Caco-2 (cell line): ENCODE measurements at regions not wholly inside any gene's neighbourhood (a gene's known extent, or its start where the extent isn't known, plus 50 kb on each side); places are given as distances from the start of the nearest gene placed in this dataset.

Experiments used
- BruUV-seq: library from RNA; stranded (reverse); fragments of 400-500 nt; replicated peaks from 2 replicates; lab custom pipeline; 2021; lab: Mats Ljungman, UMichigan
- CTCF ChIA-PET: fragments of 300-600 bp; sonication (Branson Sonifier 250); formaldehyde crosslinking; loops from one replicate; lab custom pipeline; 2022; ENCODE audit warnings: antibody characterized with exemption; lab: Charles Lee
- POLR2A ChIA-PET: fragments of 300-600 bp; sonication (Branson Sonifier 250); formaldehyde crosslinking; loops from one replicate; lab custom pipeline; 2022; ENCODE audit warnings: antibody characterized with exemption; lab: Charles Lee
- DNase-seq, 2 experiments: peaks; one replicate each; pipeline versions ENCODE4 v3.0.0 to v3.0.0-alpha.2; 2020 to 2022
- H3K27me3 ChIP-seq: replicated peaks from 2 replicates; pipeline ENCODE4 v1.6.0; 2011; ENCODE audit warnings: low read length; ENCODE audit not compliant: control insufficient read depth, insufficient read depth
- H3K36me3 ChIP-seq: 2 replicates; pipeline ENCODE4 v1.5.1; 2011; ENCODE audit warnings: low read length; ENCODE audit not compliant: control insufficient read depth, insufficient read depth
- H3K4me1 ChIP-seq: fragments of 250-450 bp; sonication (Bioruptor Pico); 2 replicates; pipeline ENCODE4 v1.5.1; 2020; ENCODE audit warnings: mild to moderate bottlenecking
- H3K4me3 ChIP-seq: 2 replicates; pipeline ENCODE4 v1.5.1; 2011; ENCODE audit warnings: low read depth, mild to moderate bottlenecking, control low read depth, low read length
- H3K9me3 ChIP-seq: fragments of 250-450 bp; sonication (Bioruptor Pico); 2 replicates; pipeline ENCODE4 v1.5.1; 2020; ENCODE audit warnings: mild to moderate bottlenecking, moderate library complexity
- H3K27ac Mint-ChIP-seq: one replicate; pipeline ENCODE4 v1.8.0; 2022; ENCODE audit warnings: mixed read lengths; ENCODE audit not compliant: unreplicated experiment
- H3K27me3 Mint-ChIP-seq: one replicate; pipeline ENCODE4 v1.8.0; 2022; ENCODE audit warnings: mixed read lengths; ENCODE audit not compliant: insufficient read depth, unreplicated experiment
- H3K36me3 Mint-ChIP-seq: one replicate; pipeline ENCODE4 v1.8.0; 2022; ENCODE audit warnings: mild to moderate bottlenecking, mixed read lengths; ENCODE audit not compliant: insufficient read depth, unreplicated experiment
- H3K4me1 Mint-ChIP-seq: one replicate; pipeline ENCODE4 v1.8.0; 2022; ENCODE audit warnings: low read depth, mixed read lengths; ENCODE audit not compliant: unreplicated experiment
- H3K4me3 Mint-ChIP-seq: one replicate; pipeline ENCODE4 v1.8.0; 2022; ENCODE audit warnings: mild to moderate bottlenecking, moderate library complexity, mixed read lengths; ENCODE audit not compliant: unreplicated experiment
- H3K9me3 Mint-ChIP-seq: one replicate; pipeline ENCODE4 v1.8.0; 2022; ENCODE audit warnings: mixed read lengths; ENCODE audit not compliant: unreplicated experiment
- CTCF ChIP-seq, 2 experiments: fragments of 200-600 bp in 1 of 2; IDR thresholded peaks; 1 replicate in 1 of 2; 2 replicates in 1 of 2; pipeline versions ENCODE4 v1.5.1 to v1.8.0; 2011 to 2022; ENCODE audit warnings: antibody characterized with exemption in 1 of 2, control low read depth in 1 of 2, inconsistent platforms in 1 of 2, low read depth in 1 of 2, low read length in 1 of 2, mild to moderate bottlenecking in 1 of 2, moderate library complexity in 1 of 2; ENCODE audit not compliant: insufficient read depth in 1 of 2, severe bottlenecking in 1 of 2, unreplicated experiment in 1 of 2
- intact Hi-C: fragments of 100-400 bp; cut with micrococcal nuclease; formaldehyde crosslinking; loops from one replicate; pipeline ENCODE4 v1.10.0; 2022; ENCODE audit not compliant: unreplicated experiment

- no peak overlapping the region for H3K4me3 Mint-ChIP-seq
- H3K9me3 Mint-ChIP-seq, result no peaks in the 10 kb centered on the region
- ChIA-PET CTCF (no interaction called here), POLR2A (no interaction called here)
- no peaks in the 10 kb centered on the region for H3K36me3 Mint-ChIP-seq
- no peak overlapping the region for H3K27ac Mint-ChIP-seq
- no peak overlapping the region for H3K4me3 ChIP-seq
- TF ChIP-seq CTCF (IDR thresholded peaks at IDR 0.05; ENCODE audit: insufficient read depth in 1 of 2, low read depth in 1 of 2, low read length in 1 of 2, severe bottlenecking in 1 of 2, unreplicated experiment in 1 of 2), result no peak
- no peaks in the 10 kb centered on the region for H3K9me3 ChIP-seq
- DNase-seq, result no peak
- no TSS peak for BruUV-seq
- H3K27me3 Mint-ChIP-seq, result no peaks in the 10 kb centered on the region
- H3K4me1 ChIP-seq, result no peaks in the 10 kb centered on the region
- no peaks in the 10 kb centered on the region for H3K27me3 ChIP-seq
- intact Hi-C loops, result no loop called here
- H3K4me1 Mint-ChIP-seq, result no peaks in the 10 kb centered on the region
- no peaks in the 10 kb centered on the region for H3K36me3 ChIP-seq
These were observed 583.7 kb downstream of the SLITRK1 start for GRCh38 chr13:83298617-83299016.

- H3K9me3 ChIP-seq, result no peaks in the 10 kb centered on the region
- Mint-ChIP-seq H3K4me3 (no peak overlapping the region), H3K27me3 (no peaks in the 10 kb centered on the region), H3K9me3 (no peaks in the 10 kb centered on the region), H3K36me3 (no peaks in the 10 kb centered on the region), H3K27ac (no peak overlapping the region), H3K4me1 (no peaks in the 10 kb centered on the region)
- ChIA-PET CTCF (no interaction called here), POLR2A (no interaction called here)
- no peaks in the 10 kb centered on the region for H3K36me3 ChIP-seq
- DNase-seq, result no peak
- no peaks in the 10 kb centered on the region for H3K4me1 ChIP-seq
- TF ChIP-seq CTCF (IDR thresholded peaks at IDR 0.05; ENCODE audit: insufficient read depth in 1 of 2, low read depth in 1 of 2, low read length in 1 of 2, severe bottlenecking in 1 of 2, unreplicated experiment in 1 of 2), result no peak
- no peaks in the 10 kb centered on the region for H3K27me3 ChIP-seq
- intact Hi-C loops, result no loop called here
- H3K4me3 ChIP-seq, result no peak overlapping the region
- no TSS peak for BruUV-seq
These were observed 584.5 kb downstream of the SLITRK1 start for GRCh38 chr13:83297586-83298290.

GRCh38 chr13:83295686-83296085 is 586.6 kb downstream of the SLITRK1 start:
- intact Hi-C loops, result no loop called here
- no peak for TF ChIP-seq CTCF (IDR thresholded peaks at IDR 0.05; ENCODE audit: insufficient read depth in 1 of 2, low read depth in 1 of 2, low read length in 1 of 2, severe bottlenecking in 1 of 2, unreplicated experiment in 1 of 2)
- DNase-seq, result no peak
- Mint-ChIP-seq H3K9me3 (no peaks in the 10 kb centered on the region), H3K36me3 (no peaks in the 10 kb centered on the region), H3K27ac (no peak overlapping the region), H3K4me1 (no peaks in the 10 kb centered on the region), H3K27me3 (no peaks in the 10 kb centered on the region), H3K4me3 (no peak overlapping the region)
- Histone ChIP-seq H3K9me3 (no peaks in the 10 kb centered on the region), H3K4me3 (no peak overlapping the region), H3K4me1 (no peaks in the 10 kb centered on the region), H3K27me3 (no peaks in the 10 kb centered on the region), H3K36me3 (no peaks in the 10 kb centered on the region)
- ChIA-PET CTCF (no interaction called here), POLR2A (no interaction called here)
- no TSS peak for BruUV-seq
